SK-N-SH (cell line): ENCODE measurements at regions not wholly inside any gene's neighbourhood (a gene's known extent, or its start where the extent isn't known, plus 50 kb on each side); places are given as distances from the start of the nearest gene placed in this dataset.

Experiments
- CTCF ChIA-PET: fragments of 300-600, 350-600 bp; formaldehyde crosslinking; extraction: SDS; loops from one replicate; lab custom pipeline; 2021; lab: Yijun Ruan, JAX
- POLR2A ChIA-PET: fragments of 350-600 bp; sonication (Branson Sonifier 250); formaldehyde crosslinking; extraction: SDS; loops from one replicate; lab custom pipeline; 2020; ENCODE audit warnings: antibody characterized with exemption, inconsistent platforms; lab: Yijun Ruan, JAX
- DNase-seq: peaks from one replicate; pipeline ENCODE4 v3.0.0; 2012
- H2AFZ ChIP-seq: fragments of 200-600 bp; sonication (generic); 2 replicates; pipeline ENCODE4 v1.8.1; 2016; ENCODE audit warnings: antibody characterized with exemption, mild to moderate bottlenecking, low read depth
- H3F3A ChIP-seq: fragments of 200-600 bp; sonication (generic); replicated peaks from 2 replicates; pipeline ENCODE3; 2016; ENCODE audit warnings: antibody characterized with exemption, mild to moderate bottlenecking; ENCODE audit not compliant: insufficient read depth
- H3K27ac ChIP-seq, 2 experiments: fragments of 200-500 bp in 1 of 2; fragments of 200-600 bp in 1 of 2; sonication (Bioruptor generic) in 1 of 2; sonication (generic), shearing (Covaris generic) in 1 of 2; 2 replicates each; pipeline versions ENCODE4 v1.5.1 to v1.6.1; 2014 to 2016; ENCODE audit warnings: low read depth in 2 of 2, inconsistent platforms in 1 of 2, low read length in 1 of 2, mild to moderate bottlenecking in 1 of 2, mixed read lengths in 1 of 2
- H3K27me3 ChIP-seq: fragments of 200-600 bp; sonication (generic), shearing (Covaris generic); 2 replicates; pipeline ENCODE4 v1.6.1; 2016; ENCODE audit warnings: mixed run types; ENCODE audit not compliant: insufficient read depth
- H3K36me3 ChIP-seq, 2 experiments: fragments of 200-500 bp in 1 of 2; fragments of 200-600 bp in 1 of 2; sonication (Bioruptor generic) in 1 of 2; sonication (generic) in 1 of 2; replicated peaks in 1 of 2; 2 replicates each; pipeline versions ENCODE3 to v1.5.1; 2014 to 2016; ENCODE audit warnings: low read length in 1 of 2, mild to moderate bottlenecking in 1 of 2; ENCODE audit not compliant: insufficient read depth in 2 of 2, control insufficient read depth in 1 of 2
- H3K4me1 ChIP-seq, 2 experiments: fragments of 200-500 bp in 1 of 2; fragments of 200-600 bp in 1 of 2; sonication (Bioruptor generic) in 1 of 2; sonication (generic), shearing (Covaris generic) in 1 of 2; 2 replicates each; pipeline versions ENCODE4 v1.5.1 to v1.6.1; 2014 to 2016; ENCODE audit warnings: low read depth in 1 of 2, low read length in 1 of 2, mixed run types in 1 of 2; ENCODE audit not compliant: insufficient read depth in 2 of 2, control insufficient read depth in 1 of 2
- H3K4me2 ChIP-seq: fragments of 200-600 bp; sonication (generic), shearing (Covaris generic); 2 replicates; pipeline ENCODE4 v1.6.1; 2017; ENCODE audit warnings: mixed run types
- H3K4me3 ChIP-seq, 2 experiments: fragments of 200-500 bp in 1 of 2; fragments of 200-600 bp in 1 of 2; sonication (Bioruptor generic) in 1 of 2; sonication (generic), shearing (Covaris generic) in 1 of 2; 2 replicates each; pipeline versions ENCODE4 v1.5.1 to v1.8.1; 2014 to 2016; ENCODE audit warnings: low read depth in 2 of 2, inconsistent platforms in 1 of 2, low read length in 1 of 2, mild to moderate bottlenecking in 1 of 2, mixed read lengths in 1 of 2, moderate library complexity in 1 of 2
- H3K79me2 ChIP-seq: fragments of 200-600 bp; sonication (generic); 2 replicates; pipeline ENCODE4 v1.8.1; 2017; ENCODE audit warnings: mild to moderate bottlenecking; ENCODE audit not compliant: insufficient read depth
- H3K9ac ChIP-seq: fragments of 200-600 bp; sonication (generic); 2 replicates; pipeline ENCODE4 v1.6.1; 2017; ENCODE audit warnings: mixed run types
- H3K9me2 ChIP-seq: fragments of 200-600 bp; sonication (generic); 2 replicates; pipeline ENCODE4 v1.6.1; 2017; ENCODE audit warnings: mixed run types
- H3K9me3 ChIP-seq: fragments of 200-600 bp; sonication (generic); 2 replicates; pipeline ENCODE4 v1.6.1; 2017; ENCODE audit warnings: mixed run types, mild to moderate bottlenecking, moderate library complexity
- H4K20me1 ChIP-seq: fragments of 200-600 bp; sonication (generic); 2 replicates; pipeline ENCODE4 v1.6.1; 2017; ENCODE audit warnings: mild to moderate bottlenecking, mixed run types; ENCODE audit not compliant: insufficient read depth
- ELF1 ChIP-seq: IDR thresholded peaks from 2 replicates; pipeline ENCODE4 v1.4.0; 2012
- EP300 ChIP-seq, 2 experiments: IDR thresholded peaks; 2 replicates each; pipeline versions ENCODE4 v1.4.0 to v1.6.1; 2012; ENCODE audit warnings: borderline replicate concordance in 1 of 2, low read depth in 1 of 2, low read length in 1 of 2
- FOSL2 ChIP-seq: IDR thresholded peaks from 2 replicates; pipeline ENCODE4 v1.4.0; 2012; ENCODE audit warnings: low read depth, mild to moderate bottlenecking, moderate library complexity, borderline replicate concordance
- FOXJ3 ChIP-seq: sonication (generic); formaldehyde crosslinking; IDR thresholded peaks from 2 replicates; pipeline ENCODE4 v1.5.1; 2020; ENCODE audit warnings: mild to moderate bottlenecking, missing genetic modification reagents
- JUND ChIP-seq: IDR thresholded peaks from 2 replicates; pipeline ENCODE4 v1.4.0; 2012
- MEF2A ChIP-seq: IDR thresholded peaks from 2 replicates; pipeline ENCODE4 v1.4.0; 2012; ENCODE audit warnings: low read depth, borderline replicate concordance
- MXI1 ChIP-seq: IDR thresholded peaks from 2 replicates; pipeline ENCODE4 v1.6.1; 2012; ENCODE audit warnings: mild to moderate bottlenecking, low read depth, low read length, improper control_type of control experiment
- NFIC ChIP-seq: IDR thresholded peaks from 2 replicates; pipeline ENCODE4 v1.4.0; 2012; ENCODE audit warnings: borderline replicate concordance
- RAD21 ChIP-seq: IDR thresholded peaks from 2 replicates; pipeline ENCODE4 v1.6.1; 2012; ENCODE audit warnings: mild to moderate bottlenecking, low read length
- RCOR1 ChIP-seq: fragments of 150-350 bp; IDR thresholded peaks from 2 replicates; pipeline ENCODE4 v1.6.1; 2017; ENCODE audit warnings: antibody characterized with exemption, low read length
- SMC3 ChIP-seq: IDR thresholded peaks from 2 replicates; pipeline ENCODE4 v1.6.1; 2012; ENCODE audit warnings: low read depth, low read length, improper control_type of control experiment
- TEAD4 ChIP-seq: IDR thresholded peaks from 2 replicates; pipeline ENCODE4 v1.4.0; 2012; ENCODE audit warnings: mild to moderate bottlenecking, borderline replicate concordance; ENCODE audit not compliant: insufficient read depth
- YY1 ChIP-seq: IDR thresholded peaks from 2 replicates; pipeline ENCODE4 v1.4.0; 2012; ENCODE audit warnings: low read depth, mild to moderate bottlenecking
- WGBS: methylation state at CpG from one replicate; pipeline ENCODE4 v1.1.6; 2017; ENCODE audit warnings: low lambda C conversion rate; 5-methylcytosine and 5-hydroxymethylcytosine counted together
- TF ChIP-seq, protein P1 (sequence below): IDR thresholded peaks from 2 replicates; pipeline ENCODE4; 2012
- TF ChIP-seq, protein P2 (sequence below): IDR thresholded peaks from 2 replicates; pipeline ENCODE4 v1.6.1; 2012; ENCODE audit warnings: mild to moderate bottlenecking, low read depth, low read length, moderate library complexity
- TF ChIP-seq, protein P3 (sequence below): IDR thresholded peaks from 2 replicates; pipeline ENCODE4 v1.4.0; 2012; ENCODE audit warnings: low read depth, borderline replicate concordance
- TF ChIP-seq, protein P4 (sequence below): IDR thresholded peaks from 2 replicates; pipeline ENCODE4 v1.4.0; 2012; ENCODE audit warnings: low read depth

DNA sequence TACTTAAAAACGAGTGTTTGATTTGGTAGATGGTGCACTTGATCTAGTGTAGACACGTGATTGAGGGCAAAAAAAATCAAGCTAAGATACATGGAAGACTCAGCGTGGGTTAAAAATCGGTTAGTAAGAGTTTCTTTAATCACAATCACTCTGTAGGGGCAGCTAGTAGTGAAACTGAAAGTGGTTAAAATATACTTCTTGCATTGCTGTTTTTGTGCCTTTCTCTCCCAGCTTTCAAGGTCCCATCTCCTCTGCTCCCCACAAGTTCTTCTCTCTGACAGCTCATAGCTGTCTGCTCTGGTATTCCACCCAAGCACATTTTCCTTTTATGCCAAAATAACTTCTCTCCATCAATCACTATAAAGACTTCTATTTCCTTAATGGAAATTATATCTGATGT, 1089.7 kb downstream of the EFNB2 start:
- H2AFZ ChIP-seq: peak overlapping the region; percentile 50; the same call in 1 of the 2 replicates
- no peak overlapping the region for H3K9ac ChIP-seq
- no peak overlapping the region for H3K27ac ChIP-seq

DNA sequence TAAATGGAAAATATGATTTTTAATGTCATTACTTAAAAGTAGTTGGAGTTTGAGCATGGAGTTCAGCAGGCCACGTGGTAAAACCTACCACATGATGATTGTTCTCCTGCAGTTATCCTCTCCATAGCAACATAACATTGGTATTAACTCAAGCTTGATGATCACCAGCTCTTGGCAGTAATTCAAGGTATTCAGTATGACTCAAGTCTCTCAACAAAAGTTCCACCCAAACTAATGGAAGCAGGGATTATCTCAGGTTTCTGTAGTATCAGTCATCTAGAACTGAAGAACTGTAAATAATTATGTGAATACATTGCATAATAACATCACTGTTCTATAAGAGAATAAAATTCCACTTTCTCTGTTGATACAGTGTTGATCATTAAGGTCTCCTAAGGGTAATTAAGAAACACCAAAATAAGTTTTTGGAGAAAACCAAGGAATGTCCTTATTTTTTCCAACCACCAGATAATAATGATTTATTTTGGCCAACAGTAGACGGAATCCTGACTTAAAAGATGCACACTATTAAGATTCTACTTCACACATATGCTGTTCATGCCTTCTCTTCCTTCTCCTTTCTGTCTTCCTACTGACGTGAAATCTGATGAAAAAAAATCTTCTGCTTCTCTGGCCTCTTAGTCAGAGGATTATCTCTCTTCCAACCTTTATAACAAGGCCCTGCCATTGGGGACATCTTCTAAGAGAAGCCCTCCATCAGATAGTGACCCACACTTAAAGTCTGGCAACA, 1092.3 kb downstream of the EFNB2 start:
- Histone ChIP-seq H3K27me3 (no peaks in the 10 kb centered on the region), H3K9me2 (no peaks in the 10 kb centered on the region), H3K4me2 (no peak overlapping the region), H3K79me2 (no peaks in the 10 kb centered on the region), H3K27ac (peak overlapping the region in 1 of 2 experiments; percentile 76; a peak in 3 of 4 replicates), H3K9me3 (no peaks in the 10 kb centered on the region), H3F3A (no peaks in the 10 kb centered on the region), H3K4me3 (no peak overlapping the region), H3K4me1 (no peaks in the 10 kb centered on the region), H4K20me1 (no peaks in the 10 kb centered on the region), H3K36me3 (no peaks in the 10 kb centered on the region), H3K9ac (no peak overlapping the region), H2AFZ (peak overlapping the region; percentile 50; the same call in 1 of the 2 replicates)
- 51% methylated on average over 3 of the region's 3 CpGs for WGBS
- ChIA-PET CTCF (no interaction called here), POLR2A (no interaction called here)
- DNase-seq: no peak
- TF ChIP-seq NFIC (peak; percentile 77), RAD21 (no peak), SMC3 (no peak), YY1 (no peak; the same call in 1 of the 2 replicates), JUND (peak; percentile 36), EP300 (IDR thresholded peaks at IDR 0.05; ENCODE audit: borderline replicate concordance in 1 of 2, low read depth in 1 of 2, low read length in 1 of 2) (peak in 1 of 2 experiments; percentile 36; a peak in 1 of 4 replicates), FOSL2 (peak; percentile 59; the same call in 1 of the 2 replicates)
- TF ChIP-seq, protein P1, sequence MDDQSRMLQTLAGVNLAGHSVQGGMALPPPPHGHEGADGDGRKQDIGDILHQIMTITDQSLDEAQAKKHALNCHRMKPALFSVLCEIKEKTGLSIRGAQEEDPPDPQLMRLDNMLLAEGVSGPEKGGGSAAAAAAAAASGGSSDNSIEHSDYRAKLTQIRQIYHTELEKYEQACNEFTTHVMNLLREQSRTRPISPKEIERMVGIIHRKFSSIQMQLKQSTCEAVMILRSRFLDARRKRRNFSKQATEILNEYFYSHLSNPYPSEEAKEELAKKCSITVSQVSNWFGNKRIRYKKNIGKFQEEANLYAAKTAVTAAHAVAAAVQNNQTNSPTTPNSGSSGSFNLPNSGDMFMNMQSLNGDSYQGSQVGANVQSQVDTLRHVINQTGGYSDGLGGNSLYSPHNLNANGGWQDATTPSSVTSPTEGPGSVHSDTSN: peak; percentile 66
- TF ChIP-seq, protein P2, sequence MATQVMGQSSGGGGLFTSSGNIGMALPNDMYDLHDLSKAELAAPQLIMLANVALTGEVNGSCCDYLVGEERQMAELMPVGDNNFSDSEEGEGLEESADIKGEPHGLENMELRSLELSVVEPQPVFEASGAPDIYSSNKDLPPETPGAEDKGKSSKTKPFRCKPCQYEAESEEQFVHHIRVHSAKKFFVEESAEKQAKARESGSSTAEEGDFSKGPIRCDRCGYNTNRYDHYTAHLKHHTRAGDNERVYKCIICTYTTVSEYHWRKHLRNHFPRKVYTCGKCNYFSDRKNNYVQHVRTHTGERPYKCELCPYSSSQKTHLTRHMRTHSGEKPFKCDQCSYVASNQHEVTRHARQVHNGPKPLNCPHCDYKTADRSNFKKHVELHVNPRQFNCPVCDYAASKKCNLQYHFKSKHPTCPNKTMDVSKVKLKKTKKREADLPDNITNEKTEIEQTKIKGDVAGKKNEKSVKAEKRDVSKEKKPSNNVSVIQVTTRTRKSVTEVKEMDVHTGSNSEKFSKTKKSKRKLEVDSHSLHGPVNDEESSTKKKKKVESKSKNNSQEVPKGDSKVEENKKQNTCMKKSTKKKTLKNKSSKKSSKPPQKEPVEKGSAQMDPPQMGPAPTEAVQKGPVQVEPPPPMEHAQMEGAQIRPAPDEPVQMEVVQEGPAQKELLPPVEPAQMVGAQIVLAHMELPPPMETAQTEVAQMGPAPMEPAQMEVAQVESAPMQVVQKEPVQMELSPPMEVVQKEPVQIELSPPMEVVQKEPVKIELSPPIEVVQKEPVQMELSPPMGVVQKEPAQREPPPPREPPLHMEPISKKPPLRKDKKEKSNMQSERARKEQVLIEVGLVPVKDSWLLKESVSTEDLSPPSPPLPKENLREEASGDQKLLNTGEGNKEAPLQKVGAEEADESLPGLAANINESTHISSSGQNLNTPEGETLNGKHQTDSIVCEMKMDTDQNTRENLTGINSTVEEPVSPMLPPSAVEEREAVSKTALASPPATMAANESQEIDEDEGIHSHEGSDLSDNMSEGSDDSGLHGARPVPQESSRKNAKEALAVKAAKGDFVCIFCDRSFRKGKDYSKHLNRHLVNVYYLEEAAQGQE: no peak
- TF ChIP-seq, protein P3, sequence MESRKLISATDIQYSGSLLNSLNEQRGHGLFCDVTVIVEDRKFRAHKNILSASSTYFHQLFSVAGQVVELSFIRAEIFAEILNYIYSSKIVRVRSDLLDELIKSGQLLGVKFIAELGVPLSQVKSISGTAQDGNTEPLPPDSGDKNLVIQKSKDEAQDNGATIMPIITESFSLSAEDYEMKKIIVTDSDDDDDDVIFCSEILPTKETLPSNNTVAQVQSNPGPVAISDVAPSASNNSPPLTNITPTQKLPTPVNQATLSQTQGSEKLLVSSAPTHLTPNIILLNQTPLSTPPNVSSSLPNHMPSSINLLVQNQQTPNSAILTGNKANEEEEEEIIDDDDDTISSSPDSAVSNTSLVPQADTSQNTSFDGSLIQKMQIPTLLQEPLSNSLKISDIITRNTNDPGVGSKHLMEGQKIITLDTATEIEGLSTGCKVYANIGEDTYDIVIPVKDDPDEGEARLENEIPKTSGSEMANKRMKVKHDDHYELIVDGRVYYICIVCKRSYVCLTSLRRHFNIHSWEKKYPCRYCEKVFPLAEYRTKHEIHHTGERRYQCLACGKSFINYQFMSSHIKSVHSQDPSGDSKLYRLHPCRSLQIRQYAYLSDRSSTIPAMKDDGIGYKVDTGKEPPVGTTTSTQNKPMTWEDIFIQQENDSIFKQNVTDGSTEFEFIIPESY: no peak
- TF ChIP-seq, protein P4, sequence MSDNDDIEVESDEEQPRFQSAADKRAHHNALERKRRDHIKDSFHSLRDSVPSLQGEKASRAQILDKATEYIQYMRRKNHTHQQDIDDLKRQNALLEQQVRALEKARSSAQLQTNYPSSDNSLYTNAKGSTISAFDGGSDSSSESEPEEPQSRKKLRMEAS: peak; percentile 75

More for the DNA sequence above, 1089.7 kb downstream of the EFNB2 start:
- H3K9me3 ChIP-seq: no peaks in the 10 kb centered on the region
- no peak overlapping the region for H3K4me3 ChIP-seq
- no peaks in the 10 kb centered on the region for H3K79me2 ChIP-seq
- POLR2A ChIA-PET: interaction anchor here (0.5 kb wide), 1 partner anchor 172 kb away, joined by 4 read pairs; no protein-coding TSS in a partner anchor
- DNase-seq: no peak
- no peaks in the 10 kb centered on the region for H3F3A ChIP-seq
- H3K27me3 ChIP-seq: no peaks in the 10 kb centered on the region
- CTCF ChIA-PET: no interaction called here
- 63% methylated on average over 4 of the region's 4 CpGs for WGBS
- H3K4me2 ChIP-seq: 0 out of 2 replicates have a peak overlapping the region, but pooled peaks have one; percentile 3
- no peaks in the 10 kb centered on the region for H3K9me2 ChIP-seq
- no peaks in the 10 kb centered on the region for H3K36me3 ChIP-seq
- TF ChIP-seq MEF2A (no peak), MXI1 (no peak), FOXJ3 (CRISPR knock-in tag) (no peak), ELF1 (no peak), RCOR1 (no peak), TEAD4 (no peak)
- TF ChIP-seq, protein P3: no peak
- TF ChIP-seq, protein P4: no peak
- H3K4me1 ChIP-seq: no peaks in the 10 kb centered on the region
- no peaks in the 10 kb centered on the region for H4K20me1 ChIP-seq
